ENCODE measurements at regions not wholly inside any gene's neighbourhood (a gene's known extent, or its start where the extent isn't known, plus 50 kb on each side); places are given as distances from the start of the nearest gene placed in this dataset.

GRCh38 chr9:84587153-84587552 lies 82.4 kb upstream of the NTRK2 start:
- no peak for TF ChIP-seq CTCF (IDR thresholded peaks at IDR 0.05; ENCODE audit: unreplicated experiment)
- intact Hi-C loops (cut with micrococcal nuclease), result no loop called here
- no peaks in the 10 kb centered on the region for H3K9me3 Mint-ChIP-seq (ENCODE audit: unreplicated experiment)
- DNase-seq (ENCODE audit: unreplicated experiment), result no peak
- peaks cover 5% of the 10 kb centered on the region for H3K4me1 Mint-ChIP-seq (ENCODE audit: insufficient read depth, unreplicated experiment)
- H3K27me3 Mint-ChIP-seq (ENCODE audit: insufficient read depth, unreplicated experiment), result no peaks in the 10 kb centered on the region
- ChIA-PET CTCF (no interaction called here), POLR2A (interaction anchor here (0.7 kb wide), 1 partner anchor 19 kb away, joined by 3 read pairs; no protein-coding TSS in a partner anchor)
- H3K27ac Mint-ChIP-seq (ENCODE audit: low read depth, unreplicated experiment), result no peak overlapping the region
- BruUV-seq (replicated peaks), result no TSS peak
- H3K36me3 Mint-ChIP-seq (ENCODE audit: insufficient read depth, unreplicated experiment), result no peaks in the 10 kb centered on the region
- H3K4me3 Mint-ChIP-seq (ENCODE audit: unreplicated experiment), result no peak overlapping the region

- TF ChIP-seq CTCF (IDR thresholded peaks at IDR 0.05; ENCODE audit: unreplicated experiment), result no peak
- intact Hi-C loops (cut with micrococcal nuclease), result no loop called here
- CTCF ChIA-PET, result interaction anchor here (0.6 kb wide), 1 partner anchor 100 kb away, joined by 3 read pairs; no protein-coding TSS in a partner anchor
- Mint-ChIP-seq H3K36me3 (ENCODE audit: insufficient read depth, unreplicated experiment) (no peaks in the 10 kb centered on the region), H3K4me3 (ENCODE audit: unreplicated experiment) (no peak overlapping the region), H3K27ac (ENCODE audit: low read depth, unreplicated experiment) (no peak overlapping the region), H3K4me1 (ENCODE audit: insufficient read depth, unreplicated experiment) (no peaks in the 10 kb centered on the region), H3K9me3 (ENCODE audit: unreplicated experiment) (no peaks in the 10 kb centered on the region), H3K27me3 (ENCODE audit: insufficient read depth, unreplicated experiment) (no peaks in the 10 kb centered on the region)
- no peak for DNase-seq (ENCODE audit: unreplicated experiment)
- POLR2A ChIA-PET, result interaction anchor here (1.6 kb wide), 2 partner anchors 11 to 60 kb away, joined by 3 to 4 read pairs; no protein-coding TSS in a partner anchor
- no TSS peak for BruUV-seq (replicated peaks)
These were observed 80.0 kb upstream of the NTRK2 start for GRCh38 chr9:84589542-84589941.

- no peak overlapping the region for H3K27ac Mint-ChIP-seq (ENCODE audit: low read depth, unreplicated experiment)
- no peaks in the 10 kb centered on the region for H3K27me3 Mint-ChIP-seq (ENCODE audit: insufficient read depth, unreplicated experiment)
- H3K4me1 Mint-ChIP-seq (ENCODE audit: insufficient read depth, unreplicated experiment), result no peaks in the 10 kb centered on the region
- intact Hi-C loops (cut with micrococcal nuclease), result no loop called here
- no peaks in the 10 kb centered on the region for H3K9me3 Mint-ChIP-seq (ENCODE audit: unreplicated experiment)
- H3K36me3 Mint-ChIP-seq (ENCODE audit: insufficient read depth, unreplicated experiment), result no peaks in the 10 kb centered on the region
- BruUV-seq (replicated peaks), result no TSS peak
- DNase-seq (ENCODE audit: unreplicated experiment), result no peak
- ChIA-PET CTCF (no interaction called here), POLR2A (interaction anchor here (0.6 kb wide), 1 partner anchor 214 kb away, joined by 3 read pairs; no protein-coding TSS in a partner anchor)
- TF ChIP-seq CTCF (IDR thresholded peaks at IDR 0.05; ENCODE audit: unreplicated experiment), result no peak
- no peak overlapping the region for H3K4me3 Mint-ChIP-seq (ENCODE audit: unreplicated experiment)
These were observed 78.8 kb upstream of the NTRK2 start for GRCh38 chr9:84590706-84591105.

- Mint-ChIP-seq H3K9me3 (ENCODE audit: unreplicated experiment) (no peaks in the 10 kb centered on the region), H3K27me3 (ENCODE audit: insufficient read depth, unreplicated experiment) (no peaks in the 10 kb centered on the region), H3K4me1 (ENCODE audit: insufficient read depth, unreplicated experiment) (peaks cover 6% of the 10 kb centered on the region), H3K4me3 (ENCODE audit: unreplicated experiment) (no peak overlapping the region), H3K36me3 (ENCODE audit: insufficient read depth, unreplicated experiment) (no peaks in the 10 kb centered on the region), H3K27ac (ENCODE audit: low read depth, unreplicated experiment) (no peak overlapping the region)
- DNase-seq (ENCODE audit: unreplicated experiment), result no peak
- ChIA-PET CTCF (interaction anchor here (0.6 kb wide), 2 partner anchors 478 to 489 kb away, joined by 3 read pairs; no protein-coding TSS in a partner anchor), POLR2A (no interaction called here)
- no TSS peak for BruUV-seq (replicated peaks)
- no peak for TF ChIP-seq CTCF (IDR thresholded peaks at IDR 0.05; ENCODE audit: unreplicated experiment)
- intact Hi-C loops (cut with micrococcal nuclease), result no loop called here
These were observed 76.6 kb upstream of the NTRK2 start for GRCh38 chr9:84592918-84593317.

Measured in MCF 10A (cell line).